ENCODE measurements at regions not wholly inside any gene's neighbourhood (a gene's known extent, or its start where the extent isn't known, plus 50 kb on each side); places are given as distances from the start of the nearest gene placed in this dataset.

GRCh38 chr6:26300043-26300331 lies 65.0 kb upstream of the BTN3A2 start:
- CTCF ChIA-PET, result interaction anchor here (0.8 kb wide), 1 partner anchor 17 kb away, joined by 3 read pairs; no protein-coding TSS in a partner anchor
- peaks cover 7% of the 10 kb centered on the region for H3K4me1 ChIP-seq (ENCODE audit: insufficient read depth, low read length)

GRCh38 chr6:26300359-26300758 lies 64.6 kb upstream of the BTN3A2 start:
- CTCF ChIA-PET, result interaction anchor here (0.8 kb wide), 1 partner anchor 18 kb away, joined by 3 read pairs; no protein-coding TSS in a partner anchor
- DNase-seq, result no peak

More at GRCh38 chr6:26300043-26300331, 65.0 kb upstream of the BTN3A2 start:
- H3K36me3 Mint-ChIP-seq, result peaks cover 0 to 1% (median 0%) of the 10 kb centered on the region in 3 donors
- POLR2A ChIA-PET, result interaction anchor here (0.6 to 1.4 kb wide), 2 partner anchors 10 to 232 kb away, joined by 3 to 4 read pairs; no protein-coding TSS in a partner anchor
- no peak overlapping the region for H3K27ac Mint-ChIP-seq
- H3K4me1 Mint-ChIP-seq, result peaks cover 18 to 26% (median 23%) of the 10 kb centered on the region in 3 donors
- Histone ChIP-seq H3K27me3 (ENCODE audit: insufficient read depth, low read length, poor library complexity, severe bottlenecking) (no peaks in the 10 kb centered on the region), H3K9me3 (ENCODE audit: low read length) (no peaks in the 10 kb centered on the region), H3K36me3 (ENCODE audit: insufficient read depth, low read length) (no peaks in the 10 kb centered on the region), H3K4me3 (ENCODE audit: low read length) (no peak overlapping the region), H3K27ac (ENCODE audit: low read depth, low read length) (peak overlapping the region; percentile 38)
- no peak for DNase-seq
- peaks cover 0 to 1% of the 10 kb centered on the region in 2 donors for H3K27me3 Mint-ChIP-seq
- H3K9me3 Mint-ChIP-seq, result no peaks in the 10 kb centered on the region
- H3K4me3 Mint-ChIP-seq, result no peak overlapping the region

GRCh38 chr6:26300828-26301227 lies 64.2 kb upstream of the BTN3A2 start:
- ChIA-PET CTCF (interaction anchor here (0.8 kb wide), 1 partner anchor 18 kb away, joined by 3 read pairs; no protein-coding TSS in a partner anchor), POLR2A (interaction anchor here (1.4 kb wide), 1 partner anchor 9 kb away, joined by 3 read pairs; no protein-coding TSS in a partner anchor)
- Mint-ChIP-seq H3K9me3 (peaks cover 0 to 6% (median 2%) of the 10 kb centered on the region in 5 donors), H3K4me1 (peaks cover 25 to 28% (median 26%) of the 10 kb centered on the region in 3 donors), H3K4me3 (no peak overlapping the region), H3K27ac (no peak overlapping the region), H3K27me3 (peaks cover 0 to 8% of the 10 kb centered on the region in 2 donors), H3K36me3 (peaks cover 0 to 3% (median 0%) of the 10 kb centered on the region in 3 donors)
- Histone ChIP-seq H3K36me3 (ENCODE audit: insufficient read depth, low read length) (no peaks in the 10 kb centered on the region), H3K9me3 (ENCODE audit: low read length) (no peaks in the 10 kb centered on the region), H3K4me3 (ENCODE audit: low read length) (no peak overlapping the region), H3K27me3 (ENCODE audit: insufficient read depth, low read length, poor library complexity, severe bottlenecking) (no peaks in the 10 kb centered on the region), H3K27ac (ENCODE audit: low read depth, low read length) (no peak overlapping the region), H3K4me1 (ENCODE audit: insufficient read depth, low read length) (peaks cover 11% of the 10 kb centered on the region)
- DNase-seq, result no peak

More at GRCh38 chr6:26300359-26300758, 64.6 kb upstream of the BTN3A2 start:
- no peak overlapping the region for H3K27ac Mint-ChIP-seq
- Histone ChIP-seq H3K36me3 (ENCODE audit: insufficient read depth, low read length) (no peaks in the 10 kb centered on the region), H3K4me1 (ENCODE audit: insufficient read depth, low read length) (peaks cover 7% of the 10 kb centered on the region), H3K27me3 (ENCODE audit: insufficient read depth, low read length, poor library complexity, severe bottlenecking) (no peaks in the 10 kb centered on the region), H3K9me3 (ENCODE audit: low read length) (no peaks in the 10 kb centered on the region), H3K27ac (ENCODE audit: low read depth, low read length) (no peak overlapping the region), H3K4me3 (ENCODE audit: low read length) (no peak overlapping the region)
- H3K4me1 Mint-ChIP-seq, result peaks cover 21 to 28% (median 26%) of the 10 kb centered on the region in 3 donors
- POLR2A ChIA-PET, result interaction anchor here (1.4 kb wide), 1 partner anchor 9 kb away, joined by 3 read pairs; no protein-coding TSS in a partner anchor
- no peak overlapping the region for H3K4me3 Mint-ChIP-seq
- H3K27me3 Mint-ChIP-seq, result peaks cover 0 to 5% of the 10 kb centered on the region in 2 donors
- H3K36me3 Mint-ChIP-seq, result peaks cover 0 to 2% (median 0%) of the 10 kb centered on the region in 3 donors
- H3K9me3 Mint-ChIP-seq, result peaks cover 0 to 2% (median under 1%) of the 10 kb centered on the region in 5 donors

- peaks cover 11% of the 10 kb centered on the region for H3K4me1 ChIP-seq (ENCODE audit: insufficient read depth, low read length)
- H3K4me1 Mint-ChIP-seq, result peaks cover 26 to 28% (median 28%) of the 10 kb centered on the region in 3 donors
- no peaks in the 10 kb centered on the region for H3K9me3 ChIP-seq (ENCODE audit: low read length)
- POLR2A ChIA-PET, result no interaction called here
- H3K4me3 Mint-ChIP-seq, result no peak overlapping the region
- H3K27me3 Mint-ChIP-seq, result peaks cover 0 to 8% of the 10 kb centered on the region in 2 donors
- no peak overlapping the region for H3K27ac Mint-ChIP-seq
- CTCF ChIA-PET, result no interaction called here
- no peak overlapping the region for H3K27ac ChIP-seq (ENCODE audit: low read depth, low read length)
- H3K4me3 ChIP-seq (ENCODE audit: low read length), result no peak overlapping the region
- H3K9me3 Mint-ChIP-seq, result peaks cover 0 to 6% (median 2%) of the 10 kb centered on the region in 5 donors
- peaks cover 0 to 3% (median 0%) of the 10 kb centered on the region in 3 donors for H3K36me3 Mint-ChIP-seq
- H3K36me3 ChIP-seq (ENCODE audit: insufficient read depth, low read length), result no peaks in the 10 kb centered on the region
- H3K27me3 ChIP-seq (ENCODE audit: insufficient read depth, low read length, poor library complexity, severe bottlenecking), result no peaks in the 10 kb centered on the region
- no peak for DNase-seq
Measured at GRCh38 chr6:26301638-26302037, 63.4 kb upstream of the BTN3A2 start.

- Histone ChIP-seq H3K9me3 (ENCODE audit: low read length) (no peaks in the 10 kb centered on the region), H3K4me1 (ENCODE audit: insufficient read depth, low read length) (peaks cover 18% of the 10 kb centered on the region), H3K27ac (ENCODE audit: low read depth, low read length) (peak overlapping the region; percentile 65), H3K27me3 (ENCODE audit: insufficient read depth, low read length, poor library complexity, severe bottlenecking) (no peaks in the 10 kb centered on the region), H3K4me3 (ENCODE audit: low read length) (no peak overlapping the region), H3K36me3 (ENCODE audit: insufficient read depth, low read length) (no peaks in the 10 kb centered on the region)
- Mint-ChIP-seq H3K4me1 (peaks cover 33 to 42% (median 40%) of the 10 kb centered on the region in 3 donors), H3K27me3 (peaks cover 0 to 8% of the 10 kb centered on the region in 2 donors), H3K36me3 (peaks cover 0 to 3% (median 0%) of the 10 kb centered on the region in 3 donors), H3K4me3 (peak overlapping the region in 2 of 7 donors; percentile 49 to 51), H3K27ac (peak overlapping the region in 1 of 8 donors; percentile 96), H3K9me3 (peaks cover 0 to 6% (median 2%) of the 10 kb centered on the region in 5 donors)
- ChIA-PET CTCF (interaction anchor here (0.9 kb wide), 1 partner anchor 38 kb away, joined by 3 read pairs; no protein-coding TSS in a partner anchor), POLR2A (interaction anchor here (1.3 to 2.8 kb wide), 2 partner anchors 18 to 33 kb away, joined by 3 to 16 read pairs; a partner anchor contains a TSS)
- DNase-seq, result no peak
Measured at GRCh38 chr6:26302941-26303559, 61.9 kb upstream of the BTN3A2 start.

GRCh38 chr6:26304213-26304796 lies 60.7 kb upstream of the BTN3A2 start:
- peaks cover 0 to 6% (median 2%) of the 10 kb centered on the region in 5 donors for H3K9me3 Mint-ChIP-seq
- H3K4me1 Mint-ChIP-seq, result peaks cover 33 to 52% (median 44%) of the 10 kb centered on the region in 3 donors
- H3K4me1 ChIP-seq (ENCODE audit: insufficient read depth, low read length), result peaks cover 19% of the 10 kb centered on the region
- H3K27ac ChIP-seq (ENCODE audit: low read depth, low read length), result peak overlapping the region; percentile 65
- ChIA-PET CTCF (interaction anchor here (1.0 kb wide), 1 partner anchor 54 kb away, joined by 3 read pairs; a partner anchor contains a TSS), POLR2A (interaction anchor here (0.5 to 2.8 kb wide), 7 partner anchors 19 to 180 kb away, joined by 3 to 16 read pairs (median 4); a partner anchor contains a TSS)
- no peaks in the 10 kb centered on the region for H3K27me3 ChIP-seq (ENCODE audit: insufficient read depth, low read length, poor library complexity, severe bottlenecking)
- H3K9me3 ChIP-seq (ENCODE audit: low read length), result no peaks in the 10 kb centered on the region
- DNase-seq, result peak in 2 of 5 donors; percentile 63 to 68
- peaks cover 0 to 8% of the 10 kb centered on the region in 2 donors for H3K27me3 Mint-ChIP-seq
- peak overlapping the region; percentile 85 to 99 (median 95) for H3K27ac Mint-ChIP-seq
- peak overlapping the region; percentile 49 for H3K4me3 ChIP-seq (ENCODE audit: low read length)
- peak overlapping the region; percentile 88 to 95 (median 94) for H3K4me3 Mint-ChIP-seq
- peaks cover 0 to 3% (median 0%) of the 10 kb centered on the region in 3 donors for H3K36me3 Mint-ChIP-seq
- no peaks in the 10 kb centered on the region for H3K36me3 ChIP-seq (ENCODE audit: insufficient read depth, low read length)

GRCh38 chr6:26304797-26305640 lies 60.0 kb upstream of the BTN3A2 start:
- H3K4me3 Mint-ChIP-seq, result peak overlapping the region; percentile 88 to 95 (median 94)
- H3K4me1 Mint-ChIP-seq, result peaks cover 41 to 59% (median 51%) of the 10 kb centered on the region in 3 donors

More at GRCh38 chr6:26304797-26305640, 60.0 kb upstream of the BTN3A2 start:
- H3K27ac ChIP-seq (ENCODE audit: low read depth, low read length), result peak overlapping the region; percentile 65
- ChIA-PET CTCF (interaction anchor here (1.0 kb wide), 1 partner anchor 54 kb away, joined by 3 read pairs; a partner anchor contains a TSS), POLR2A (interaction anchor here (0.9 to 2.8 kb wide), 8 partner anchors 20 to 264 kb away, joined by 3 to 16 read pairs (median 4); a partner anchor contains a TSS)
- H3K9me3 ChIP-seq (ENCODE audit: low read length), result no peaks in the 10 kb centered on the region
- H3K4me3 ChIP-seq (ENCODE audit: low read length), result peak overlapping the region; percentile 49
- peaks cover 0 to 6% (median 2%) of the 10 kb centered on the region in 5 donors for H3K9me3 Mint-ChIP-seq
- H3K27ac Mint-ChIP-seq, result peak overlapping the region; percentile 85 to 99 (median 95)
- DNase-seq, result peak; percentile 20 to 75 (median 64)
- no peaks in the 10 kb centered on the region for H3K36me3 ChIP-seq (ENCODE audit: insufficient read depth, low read length)
- H3K4me1 ChIP-seq (ENCODE audit: insufficient read depth, low read length), result peaks cover 19% of the 10 kb centered on the region
- H3K27me3 ChIP-seq (ENCODE audit: insufficient read depth, low read length, poor library complexity, severe bottlenecking), result no peaks in the 10 kb centered on the region
- H3K36me3 Mint-ChIP-seq, result peaks cover 0 to 3% (median 0%) of the 10 kb centered on the region in 3 donors
- peaks cover 0 to 8% of the 10 kb centered on the region in 2 donors for H3K27me3 Mint-ChIP-seq

Measured in CD8-positive, alpha-beta memory T cell (primary cell).